Subcutaneous abdominal adipose tissue (tissue), 5 donors: ENCODE measurements at regions not wholly inside any gene's neighbourhood (a gene's known extent, or its start where the extent isn't known, plus 50 kb on each side); places are given as distances from the start of the nearest gene placed in this dataset.

Experiments used
- H3K27ac ChIP-seq: one replicate; pipeline ENCODE4 v1.7.0; 2013; ENCODE audit warnings: low read depth, mild to moderate bottlenecking, inconsistent platforms, low read length, moderate library complexity
- H3K27me3 ChIP-seq, 5 donors: one replicate each; pipeline ENCODE4 v1.7.0; 2013; ENCODE audit warnings: low read length in 5 of 5, inconsistent platforms in 1 of 5; ENCODE audit not compliant: control insufficient read depth in 5 of 5, insufficient read depth in 4 of 5
- H3K36me3 ChIP-seq, 5 donors: one replicate each; pipeline ENCODE4 v1.7.0; 2013; ENCODE audit warnings: low read length in 5 of 5; ENCODE audit not compliant: control insufficient read depth in 5 of 5, insufficient read depth in 5 of 5
- H3K4me1 ChIP-seq, 5 donors: one replicate each; pipeline ENCODE4 v1.7.0; 2013; ENCODE audit warnings: low read length in 5 of 5, mild to moderate bottlenecking in 3 of 5, moderate library complexity in 1 of 5; ENCODE audit not compliant: control insufficient read depth in 5 of 5, insufficient read depth in 5 of 5
- H3K4me3 ChIP-seq, 5 donors: one replicate each; pipeline ENCODE4 v1.7.0; 2013; ENCODE audit warnings: low read length in 5 of 5, low read depth in 1 of 5
- H3K9ac ChIP-seq, 5 donors: one replicate each; pipeline ENCODE4 v1.7.0; 2013; ENCODE audit warnings: low read length in 5 of 5, mild to moderate bottlenecking in 4 of 5, moderate library complexity in 3 of 5
- H3K9me3 ChIP-seq, 5 donors: one replicate each; pipeline ENCODE4 v1.7.0; 2013; ENCODE audit warnings: low read length in 5 of 5; ENCODE audit not compliant: control insufficient read depth in 5 of 5
- donor health status: healthy.
- donor health status: healthy.
- donor health status: healthy.
- donor health status: healthy.
- donor health status: healthy.

DNA sequence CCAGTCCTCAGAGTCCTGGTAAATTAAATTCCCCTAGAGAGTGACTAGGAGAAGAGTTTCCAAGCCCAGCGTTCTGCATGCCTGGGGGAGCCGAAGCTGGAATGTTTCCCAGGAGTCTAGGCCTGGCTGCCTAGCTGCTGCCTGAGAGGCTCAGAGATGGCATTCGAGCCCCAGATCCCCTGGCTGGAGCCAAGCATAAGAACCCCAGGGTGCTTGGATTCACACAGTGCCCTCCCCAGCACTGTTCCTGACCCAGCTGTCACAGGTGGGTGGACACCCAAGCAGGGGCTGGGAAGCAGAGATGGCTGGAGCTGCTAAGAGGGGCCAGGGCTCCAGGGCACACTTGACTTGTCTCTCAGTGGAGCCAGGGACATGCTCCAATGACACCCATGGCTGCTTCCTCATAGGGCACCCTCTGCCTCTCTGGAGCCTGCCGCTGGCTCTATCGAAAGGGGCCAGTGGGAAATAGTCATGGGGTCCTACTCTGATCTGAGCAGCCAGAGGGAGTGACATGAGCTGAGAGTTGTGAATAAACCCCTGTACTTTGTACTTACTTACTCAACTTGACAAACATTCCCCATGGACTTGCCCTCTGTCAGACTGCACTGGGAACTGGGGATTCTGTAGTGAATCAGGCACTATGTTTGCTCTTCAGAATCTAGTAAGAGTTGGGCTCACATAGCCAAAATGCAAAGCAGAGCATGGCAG is 62.6 kb upstream of the XPA start:
- peaks cover 0 to 8% (median 0%) of the 10 kb centered on the region in 5 donors for H3K27me3 ChIP-seq
- peaks cover 6 to 47% (median 24%) of the 10 kb centered on the region in 5 donors for H3K4me1 ChIP-seq
- H3K9me3 ChIP-seq, result peaks cover 0 to 3% (median 0%) of the 10 kb centered on the region in 5 donors
- no peaks in the 10 kb centered on the region for H3K36me3 ChIP-seq
- H3K27ac ChIP-seq, result peak overlapping the region; percentile 84
- peak overlapping the region in 1 of 5 donors; percentile 44 for H3K9ac ChIP-seq
- H3K4me3 ChIP-seq, result no peak overlapping the region

DNA sequence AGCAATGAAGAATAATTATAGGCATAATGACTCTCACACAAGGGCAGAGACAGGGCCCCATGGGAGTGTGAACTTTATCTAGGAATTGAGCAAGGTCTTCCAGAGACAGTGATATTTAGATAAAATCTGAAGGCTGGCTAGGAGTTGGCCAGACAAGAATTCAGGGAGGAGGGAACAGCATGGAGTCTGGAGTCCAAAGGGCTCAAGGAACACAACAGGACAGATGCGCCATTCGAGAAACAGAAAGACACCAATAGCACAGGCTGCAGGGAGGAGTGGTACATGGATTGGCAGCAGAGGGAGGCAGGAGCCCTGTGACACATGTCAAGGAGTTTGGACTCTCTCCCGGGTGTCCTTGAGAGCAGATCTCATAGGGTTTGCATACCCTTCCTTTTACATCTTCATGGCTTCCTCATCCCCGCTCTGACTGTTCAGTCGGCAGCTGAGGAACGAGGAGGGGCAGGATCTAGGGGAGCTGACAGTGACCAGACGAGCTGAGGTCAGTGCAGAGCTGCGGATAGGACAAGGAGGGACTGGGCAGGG is 64.0 kb upstream of the XPA start:
- peaks cover 0 to 3% (median 0%) of the 10 kb centered on the region in 5 donors for H3K9me3 ChIP-seq
- peaks cover 6 to 41% (median 24%) of the 10 kb centered on the region in 5 donors for H3K4me1 ChIP-seq
- H3K4me3 ChIP-seq, result peak overlapping the region in 3 of 5 donors; percentile 0 to 26 (median 25)
- peak overlapping the region; percentile 84 for H3K27ac ChIP-seq
- H3K9ac ChIP-seq, result no peak overlapping the region
- no peaks in the 10 kb centered on the region for H3K36me3 ChIP-seq
- H3K27me3 ChIP-seq, result peaks cover 0 to 8% (median 0%) of the 10 kb centered on the region in 5 donors

DNA sequence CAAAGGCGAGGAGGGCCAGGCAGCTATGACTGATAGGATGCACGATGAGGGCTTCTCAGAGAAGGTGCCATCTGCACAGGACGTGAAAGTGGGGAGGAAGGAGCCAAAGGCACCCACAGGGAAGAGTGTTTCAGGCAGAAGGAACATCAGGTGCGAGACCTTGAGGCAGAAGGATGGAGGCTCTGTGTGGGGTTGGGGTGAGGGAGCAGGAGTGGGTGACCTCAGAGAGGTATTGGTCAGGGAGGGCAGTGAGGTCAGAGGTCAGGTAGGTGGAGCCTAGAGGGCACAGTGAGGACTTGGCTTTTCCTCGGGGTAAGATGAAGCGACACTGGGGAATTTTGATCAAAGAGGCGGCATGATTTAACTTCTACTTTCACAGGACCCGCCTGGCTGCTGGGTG is 64.7 kb upstream of the XPA start:
- H3K9ac ChIP-seq, result no peak overlapping the region
- H3K4me1 ChIP-seq, result peaks cover 6 to 41% (median 24%) of the 10 kb centered on the region in 5 donors
- H3K36me3 ChIP-seq, result no peaks in the 10 kb centered on the region
- H3K9me3 ChIP-seq, result peaks cover 0 to 3% (median 0%) of the 10 kb centered on the region in 5 donors
- H3K4me3 ChIP-seq, result no peak overlapping the region
- H3K27ac ChIP-seq, result no peak overlapping the region
- H3K27me3 ChIP-seq, result peaks cover 0 to 8% (median 0%) of the 10 kb centered on the region in 5 donors

DNA sequence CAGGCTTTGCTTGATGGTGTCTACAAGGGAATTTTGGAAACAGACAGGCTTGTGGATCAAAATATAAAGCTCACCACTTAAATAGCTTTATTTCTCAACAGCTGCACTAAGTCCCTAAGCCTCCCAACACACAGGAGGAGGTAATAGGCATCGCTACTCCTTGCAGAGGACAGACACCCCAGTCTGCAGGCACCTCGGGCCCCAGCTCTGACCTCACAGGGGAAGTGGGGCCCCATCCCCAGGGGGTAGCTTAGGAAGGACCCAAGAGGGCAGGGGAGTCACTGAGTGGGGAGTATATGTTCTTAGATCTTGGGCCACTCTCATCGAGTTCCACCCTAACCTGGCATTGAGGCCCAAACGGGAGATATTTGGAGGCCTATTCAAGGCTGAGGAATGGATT is 66.7 kb upstream of the XPA start:
- Histone ChIP-seq H3K9ac (no peak overlapping the region), H3K4me1 (peaks cover 6 to 44% (median 24%) of the 10 kb centered on the region in 5 donors), H3K36me3 (no peaks in the 10 kb centered on the region), H3K27me3 (peaks cover 0 to 8% (median 0%) of the 10 kb centered on the region in 5 donors), H3K9me3 (no peaks in the 10 kb centered on the region), H3K27ac (no peak overlapping the region), H3K4me3 (no peak overlapping the region)

DNA sequence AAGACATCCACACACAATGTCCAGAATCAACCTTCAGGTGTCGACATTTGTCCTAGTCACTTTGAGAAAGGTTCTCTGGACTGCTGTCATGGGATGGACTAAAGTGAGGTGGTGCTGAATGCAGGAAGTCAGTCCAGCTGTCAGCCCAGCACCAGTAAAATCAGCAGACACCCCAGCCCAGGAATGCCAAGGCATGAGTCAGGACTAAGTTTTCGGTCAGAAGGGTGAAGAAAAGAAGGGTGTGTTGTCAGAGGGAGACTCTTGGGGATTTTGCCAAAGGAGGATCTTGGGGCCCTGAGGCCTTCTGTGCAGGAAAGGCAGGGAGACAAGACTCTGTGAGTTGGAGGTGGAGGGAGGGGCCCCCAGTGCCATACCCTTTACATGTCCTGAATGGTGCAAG is 69.0 kb upstream of the XPA start:
- Histone ChIP-seq H3K4me1 (peaks cover 0 to 30% (median 17%) of the 10 kb centered on the region in 5 donors), H3K36me3 (no peaks in the 10 kb centered on the region), H3K27me3 (peaks cover 0 to 8% (median 0%) of the 10 kb centered on the region in 5 donors)

DNA sequence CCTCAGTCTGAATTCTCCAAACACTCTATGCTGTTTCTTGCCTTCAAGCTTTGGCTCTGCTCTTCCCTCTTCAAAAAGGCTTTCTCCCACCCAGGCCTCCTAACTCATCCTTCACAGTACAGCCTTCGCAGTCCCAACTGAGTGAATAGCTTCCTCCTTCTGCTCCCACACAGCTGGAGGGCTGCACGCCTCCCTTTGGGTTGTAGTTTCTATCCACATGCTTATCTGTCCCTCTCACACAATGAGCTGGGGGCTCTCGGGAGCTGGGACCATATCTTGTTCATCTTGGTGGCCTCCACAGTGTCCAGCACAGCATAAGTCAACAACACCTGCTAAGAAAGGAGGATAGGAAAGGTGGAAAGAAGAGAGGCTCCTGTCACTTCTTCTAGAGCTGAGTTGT is 69.5 kb upstream of the XPA start:
- Histone ChIP-seq H3K36me3 (no peaks in the 10 kb centered on the region), H3K9me3 (no peaks in the 10 kb centered on the region), H3K4me3 (no peak overlapping the region), H3K9ac (no peak overlapping the region), H3K4me1 (peaks cover 0 to 25% (median 12%) of the 10 kb centered on the region in 5 donors), H3K27ac (no peak overlapping the region), H3K27me3 (peaks cover 0 to 4% (median 0%) of the 10 kb centered on the region in 5 donors)

More for the DNA sequence above, 69.0 kb upstream of the XPA start:
- no peak overlapping the region for H3K27ac ChIP-seq
- no peak overlapping the region for H3K4me3 ChIP-seq
- H3K9me3 ChIP-seq, result no peaks in the 10 kb centered on the region
- no peak overlapping the region for H3K9ac ChIP-seq

DNA sequence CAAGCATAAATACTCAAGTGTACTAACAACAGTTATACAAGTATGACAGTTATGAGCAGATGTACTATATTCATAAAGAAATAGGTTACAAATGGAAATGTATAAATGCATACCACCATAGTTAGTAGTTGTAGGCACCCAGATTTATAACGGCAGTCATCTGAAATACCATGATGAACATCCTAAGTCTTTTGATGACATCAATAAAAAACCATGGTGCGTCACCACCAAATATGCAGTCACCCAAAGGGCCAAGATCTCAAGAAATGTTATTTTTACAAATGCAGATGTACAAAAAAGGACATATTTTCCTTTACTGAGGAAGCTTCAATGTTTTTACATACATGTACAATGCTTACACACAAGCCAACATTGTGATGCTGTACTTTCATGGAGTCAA is 70.8 kb upstream of the XPA start:
- Histone ChIP-seq H3K4me1 (peaks cover 0 to 35% (median 18%) of the 10 kb centered on the region in 5 donors), H3K27ac (no peak overlapping the region), H3K4me3 (no peak overlapping the region)

DNA sequence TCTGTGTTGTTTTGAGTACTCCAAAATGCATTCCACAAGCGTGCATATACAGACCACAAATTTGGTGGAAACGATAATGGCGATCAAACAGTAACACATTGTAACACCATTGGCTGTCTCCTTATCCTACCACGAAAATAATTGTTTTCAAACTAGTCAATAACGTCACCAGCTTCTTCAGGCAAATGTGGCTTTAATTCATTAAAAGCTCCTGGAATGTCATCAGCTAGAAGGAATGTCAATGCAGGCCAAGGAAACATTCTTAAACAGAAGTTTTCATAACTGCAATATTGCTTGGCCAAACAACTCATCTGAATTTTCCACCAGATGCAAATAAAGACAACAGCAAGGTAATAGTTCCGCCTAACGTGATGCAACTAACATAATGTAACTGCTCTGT is 71.6 kb upstream of the XPA start:
- no peaks in the 10 kb centered on the region for H3K36me3 ChIP-seq
- H3K9me3 ChIP-seq, result no peaks in the 10 kb centered on the region
- H3K27me3 ChIP-seq, result no peaks in the 10 kb centered on the region
- H3K9ac ChIP-seq, result no peak overlapping the region
- H3K4me3 ChIP-seq, result no peak overlapping the region
- H3K27ac ChIP-seq, result no peak overlapping the region
- peaks cover 0 to 35% (median 27%) of the 10 kb centered on the region in 5 donors for H3K4me1 ChIP-seq

More for the DNA sequence above, 70.8 kb upstream of the XPA start:
- no peak overlapping the region for H3K9ac ChIP-seq
- H3K36me3 ChIP-seq, result no peaks in the 10 kb centered on the region
- no peaks in the 10 kb centered on the region for H3K9me3 ChIP-seq
- no peaks in the 10 kb centered on the region for H3K27me3 ChIP-seq

DNA sequence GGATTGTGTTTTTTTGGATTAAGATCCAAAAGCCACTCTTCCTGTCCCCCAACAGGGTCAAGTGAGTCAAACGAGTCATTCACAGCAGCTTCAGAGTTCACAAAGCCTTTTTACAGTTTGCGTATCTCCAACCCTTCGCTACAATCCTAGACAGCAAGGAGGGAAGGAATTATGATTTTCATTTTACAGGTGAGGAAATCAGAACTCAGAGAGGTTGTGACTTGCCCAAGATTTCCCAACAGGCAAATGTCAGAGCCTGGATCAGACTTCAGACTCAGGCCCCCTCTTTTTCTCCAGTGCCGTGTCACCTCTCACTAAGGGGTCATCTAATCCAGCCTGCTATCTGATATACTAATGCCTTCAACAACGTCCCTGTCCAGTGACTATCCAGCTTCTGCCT is 72.1 kb upstream of the XPA start:
- no peak overlapping the region for H3K27ac ChIP-seq
- H3K4me1 ChIP-seq, result peaks cover 0 to 40% (median 31%) of the 10 kb centered on the region in 5 donors
- no peaks in the 10 kb centered on the region for H3K27me3 ChIP-seq
- no peak overlapping the region for H3K9ac ChIP-seq
- no peak overlapping the region for H3K4me3 ChIP-seq
- no peaks in the 10 kb centered on the region for H3K36me3 ChIP-seq
- no peaks in the 10 kb centered on the region for H3K9me3 ChIP-seq

DNA sequence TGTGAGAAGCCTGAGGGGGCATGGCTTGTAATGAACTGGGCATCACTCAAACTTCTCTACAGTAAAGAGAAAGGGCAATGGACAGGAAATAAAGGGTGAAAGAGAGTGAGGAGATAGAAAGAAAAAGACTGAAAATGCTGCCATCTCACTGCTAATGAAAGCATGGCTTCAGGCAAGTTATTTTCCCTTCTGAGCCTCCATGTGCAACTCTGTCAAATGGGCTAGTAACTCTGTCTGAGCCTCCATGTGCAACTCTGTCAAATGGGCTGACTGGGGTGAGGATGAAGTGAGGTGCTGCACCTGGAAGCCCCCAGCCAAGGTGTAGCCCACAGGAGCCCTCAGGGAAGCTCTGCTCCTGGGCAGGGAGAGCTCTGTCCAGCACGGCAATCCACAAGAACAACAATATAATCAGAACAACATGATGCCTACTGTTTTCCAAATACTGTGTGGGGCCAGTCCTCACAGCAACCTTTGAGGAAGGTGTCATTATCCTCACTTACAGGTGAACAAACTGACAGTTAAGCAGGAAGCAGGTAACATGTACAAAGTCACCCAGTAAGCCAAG is 73.8 kb upstream of the XPA start:
- H3K9ac ChIP-seq, result no peak overlapping the region
- H3K27me3 ChIP-seq, result no peaks in the 10 kb centered on the region
- no peaks in the 10 kb centered on the region for H3K9me3 ChIP-seq
- peaks cover 0 to 40% (median 31%) of the 10 kb centered on the region in 5 donors for H3K4me1 ChIP-seq
- H3K36me3 ChIP-seq, result no peaks in the 10 kb centered on the region
- no peak overlapping the region for H3K27ac ChIP-seq
- no peak overlapping the region for H3K4me3 ChIP-seq
